Hepatocyte (in vitro differentiated cells): ENCODE measurements at regions not wholly inside any gene's neighbourhood (a gene's known extent, or its start where the extent isn't known, plus 50 kb on each side); places are given as distances from the start of the nearest gene placed in this dataset.

Source experiments
- DNase-seq: peaks from one replicate; pipeline ENCODE4 v3.0.0-alpha.2; 2016; ENCODE audit warnings: low spot score
- H2AFZ ChIP-seq: fragments of 200-600 bp; sonication (generic); 2 replicates; pipeline ENCODE4 v1.6.0; 2016; ENCODE audit warnings: antibody characterized with exemption, mild to moderate bottlenecking
- H3K27ac ChIP-seq: fragments of 200-600 bp; sonication (generic); 2 replicates; pipeline ENCODE4 v1.5.1; 2016; ENCODE audit warnings: mild to moderate bottlenecking
- H3K27me3 ChIP-seq: fragments of 200-600 bp; sonication (generic); 2 replicates; pipeline ENCODE4 v1.6.1; 2016
- H3K36me3 ChIP-seq: fragments of 200-600 bp; sonication (generic); replicated peaks from 2 replicates; pipeline ENCODE4 v1.5.1; 2016; ENCODE audit warnings: low read depth; ENCODE audit not compliant: insufficient read depth
- H3K4me1 ChIP-seq: fragments of 200-600 bp; sonication (generic); 2 replicates; pipeline ENCODE4 v1.5.1; 2016; ENCODE audit warnings: mild to moderate bottlenecking, moderate library complexity; ENCODE audit not compliant: insufficient read depth
- H3K4me2 ChIP-seq: fragments of 200-600 bp; sonication (generic); 2 replicates; pipeline ENCODE4 v1.6.0; 2016
- H3K4me3 ChIP-seq: fragments of 200-600 bp; sonication (generic); 2 replicates; pipeline ENCODE4 v1.5.1; 2016; ENCODE audit warnings: mild to moderate bottlenecking
- H3K79me2 ChIP-seq: fragments of 200-600 bp; sonication (generic); 2 replicates; pipeline ENCODE4 v1.6.0; 2017; ENCODE audit warnings: mild to moderate bottlenecking
- H3K9me2 ChIP-seq: fragments of 200-600 bp; sonication (generic); replicated peaks from 2 replicates; pipeline ENCODE4 v1.6.0; 2017; ENCODE audit warnings: mild to moderate bottlenecking; ENCODE audit not compliant: insufficient read depth
- H3K9me3 ChIP-seq: fragments of 200-600 bp; sonication (generic); 2 replicates; pipeline ENCODE4 v1.5.1; 2016; ENCODE audit warnings: low read depth, mild to moderate bottlenecking
- H4K20me1 ChIP-seq: fragments of 200-600 bp; sonication (generic); 2 replicates; pipeline ENCODE4 v1.6.0; 2016; ENCODE audit warnings: mild to moderate bottlenecking; ENCODE audit not compliant: insufficient read depth, poor library complexity, severe bottlenecking
- EZH2 ChIP-seq: fragments of 200-600 bp; sonication (generic); IDR thresholded peaks from 2 replicates; pipeline ENCODE4 v1.6.1; 2016; ENCODE audit warnings: antibody characterized with exemption, mild to moderate bottlenecking, borderline replicate concordance
- EZH2phosphoT487 ChIP-seq: fragments of 200-600 bp; sonication (generic); IDR thresholded peaks from one replicate; pipeline ENCODE4 v1.6.1; 2018; ENCODE audit warnings: antibody characterized with exemption, mild to moderate bottlenecking, low read depth, moderate library complexity; ENCODE audit not compliant: unreplicated experiment, severe bottlenecking
- WGBS: methylation state at CpG from one replicate; pipeline ENCODE4 v1.1.6; 2016; ENCODE audit warnings: low lambda C conversion rate; ENCODE audit errors: missing lambda C conversion rate; 5-methylcytosine and 5-hydroxymethylcytosine counted together
- TF ChIP-seq, protein P1 (sequence below): fragments of 200-600 bp; sonication (generic); IDR thresholded peaks from 2 replicates; pipeline ENCODE4 v1.5.1; 2016; ENCODE audit warnings: antibody characterized with exemption, mild to moderate bottlenecking; ENCODE audit not compliant: poor library complexity

- H3K4me1 ChIP-seq = no peaks in the 10 kb centered on the region
- H3K4me3 ChIP-seq = no peak overlapping the region
- H3K27me3 ChIP-seq = peaks cover 7% of the 10 kb centered on the region
- H3K79me2 ChIP-seq = no peaks in the 10 kb centered on the region
- no peak overlapping the region for H2AFZ ChIP-seq
- no peak for TF ChIP-seq EZH2
- TF ChIP-seq, protein P1, sequence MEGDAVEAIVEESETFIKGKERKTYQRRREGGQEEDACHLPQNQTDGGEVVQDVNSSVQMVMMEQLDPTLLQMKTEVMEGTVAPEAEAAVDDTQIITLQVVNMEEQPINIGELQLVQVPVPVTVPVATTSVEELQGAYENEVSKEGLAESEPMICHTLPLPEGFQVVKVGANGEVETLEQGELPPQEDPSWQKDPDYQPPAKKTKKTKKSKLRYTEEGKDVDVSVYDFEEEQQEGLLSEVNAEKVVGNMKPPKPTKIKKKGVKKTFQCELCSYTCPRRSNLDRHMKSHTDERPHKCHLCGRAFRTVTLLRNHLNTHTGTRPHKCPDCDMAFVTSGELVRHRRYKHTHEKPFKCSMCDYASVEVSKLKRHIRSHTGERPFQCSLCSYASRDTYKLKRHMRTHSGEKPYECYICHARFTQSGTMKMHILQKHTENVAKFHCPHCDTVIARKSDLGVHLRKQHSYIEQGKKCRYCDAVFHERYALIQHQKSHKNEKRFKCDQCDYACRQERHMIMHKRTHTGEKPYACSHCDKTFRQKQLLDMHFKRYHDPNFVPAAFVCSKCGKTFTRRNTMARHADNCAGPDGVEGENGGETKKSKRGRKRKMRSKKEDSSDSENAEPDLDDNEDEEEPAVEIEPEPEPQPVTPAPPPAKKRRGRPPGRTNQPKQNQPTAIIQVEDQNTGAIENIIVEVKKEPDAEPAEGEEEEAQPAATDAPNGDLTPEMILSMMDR = no peak
- no peak for TF ChIP-seq EZH2phosphoT487
- H3K36me3 ChIP-seq = no peaks in the 10 kb centered on the region
- no peaks in the 10 kb centered on the region for H3K9me3 ChIP-seq
- H4K20me1 ChIP-seq = no peaks in the 10 kb centered on the region
- DNase-seq = no peak
- H3K27ac ChIP-seq = no peak overlapping the region
- H3K4me2 ChIP-seq = no peak overlapping the region
- 70% methylated on average over 7 of the region's 7 CpGs for WGBS
- no peaks in the 10 kb centered on the region for H3K9me2 ChIP-seq
These were observed 1383.3 kb downstream of the TBC1D22A start for GRCh38 chr22:48145738-48146137.

DNA sequence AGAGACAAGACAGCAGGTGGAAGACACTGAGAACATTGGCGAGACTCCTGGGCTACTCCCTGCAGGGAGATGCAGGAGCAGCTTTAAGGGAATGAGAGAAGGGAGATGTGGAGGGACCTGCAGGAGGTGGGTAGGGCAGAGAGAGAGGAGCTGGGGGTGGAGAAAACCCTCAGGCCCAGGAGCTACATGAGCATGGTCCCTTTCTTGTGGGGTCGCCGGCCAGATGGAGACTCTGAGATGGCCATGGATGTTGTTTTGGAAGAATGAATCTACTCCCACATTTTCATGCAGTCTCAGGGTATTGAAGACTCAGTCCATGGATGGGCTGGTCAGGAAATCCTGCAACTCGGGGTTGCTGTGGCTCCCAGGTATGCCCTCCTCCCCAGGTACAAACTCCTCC is 1381.9 kb downstream of the TBC1D22A start:
- H3K4me1 ChIP-seq = no peaks in the 10 kb centered on the region
- H3K79me2 ChIP-seq = no peaks in the 10 kb centered on the region
- 94% methylated on average over 4 of the region's 4 CpGs for WGBS
- DNase-seq = no peak
- no peak overlapping the region for H3K4me3 ChIP-seq
- H3K4me2 ChIP-seq = no peak overlapping the region
- no peak overlapping the region for H3K27ac ChIP-seq
- H3K9me3 ChIP-seq = no peaks in the 10 kb centered on the region
- no peaks in the 10 kb centered on the region for H3K9me2 ChIP-seq
- no peaks in the 10 kb centered on the region for H3K36me3 ChIP-seq
- no peaks in the 10 kb centered on the region for H4K20me1 ChIP-seq
- H3K27me3 ChIP-seq = peaks cover 7% of the 10 kb centered on the region
- no peak overlapping the region for H2AFZ ChIP-seq
- TF ChIP-seq, protein P1 = no peak

- H3K79me2 ChIP-seq = no peaks in the 10 kb centered on the region
- 95% methylated on average over 7 of the region's 7 CpGs for WGBS
- no peaks in the 10 kb centered on the region for H3K9me3 ChIP-seq
- no peaks in the 10 kb centered on the region for H3K36me3 ChIP-seq
- no peak overlapping the region for H3K4me2 ChIP-seq
- H2AFZ ChIP-seq = no peak overlapping the region
- H3K4me3 ChIP-seq = no peak overlapping the region
- H3K27me3 ChIP-seq = peaks cover 7% of the 10 kb centered on the region
- TF ChIP-seq EZH2phosphoT487 (no peak), EZH2 (no peak)
- TF ChIP-seq, protein P1 = no peak
- no peaks in the 10 kb centered on the region for H3K4me1 ChIP-seq
- no peak overlapping the region for H3K27ac ChIP-seq
- no peaks in the 10 kb centered on the region for H3K9me2 ChIP-seq
- no peaks in the 10 kb centered on the region for H4K20me1 ChIP-seq
- DNase-seq = no peak
These were observed 1381.4 kb downstream of the TBC1D22A start for GRCh38 chr22:48143856-48144255.

GRCh38 chr22:48142388-48142787 is 1379.9 kb downstream of the TBC1D22A start:
- Histone ChIP-seq H4K20me1 (no peaks in the 10 kb centered on the region), H3K4me3 (no peak overlapping the region), H3K36me3 (no peaks in the 10 kb centered on the region), H3K27me3 (peaks cover under 1% of the 10 kb centered on the region), H3K9me2 (no peaks in the 10 kb centered on the region), H3K9me3 (no peaks in the 10 kb centered on the region), H2AFZ (no peak overlapping the region), H3K4me2 (no peak overlapping the region), H3K4me1 (peaks cover 3% of the 10 kb centered on the region), H3K27ac (no peak overlapping the region), H3K79me2 (no peaks in the 10 kb centered on the region)
- no peak for DNase-seq
- TF ChIP-seq, protein P1 = no peak
- TF ChIP-seq EZH2phosphoT487 (no peak), EZH2 (no peak)
- 90% methylated on average over 7 of the region's 7 CpGs for WGBS
